Stomach (tissue), 8 donors: ENCODE measurements at regions not wholly inside any gene's neighbourhood (a gene's known extent, or its start where the extent isn't known, plus 50 kb on each side); places are given as distances from the start of the nearest gene placed in this dataset.

Experiments used
- DNase-seq, 2 donors: peaks; one replicate each; pipeline versions ENCODE4 v3.0.0 to v3.0.0-alpha.2; 2013 to 2019
- H3K27ac ChIP-seq, 5 donors: fragments of 200-600 bp in 4 of 5; sonication (generic) in 4 of 5; one replicate each; pipeline ENCODE4 v1.5.1; 2013 to 2019; ENCODE audit warnings: mild to moderate bottlenecking in 1 of 5, moderate library complexity in 1 of 5
- H3K27me3 ChIP-seq, 3 donors: fragments of 200-600 bp; sonication (generic); one replicate each; pipeline ENCODE4 v1.5.1; 2017 to 2019; ENCODE audit warnings: mixed run types in 1 of 3
- H3K36me3 ChIP-seq, 4 donors: fragments of 200-600 bp; sonication (generic); 1 replicate in 3 of 4; 2 replicates in 1 of 4; pipeline ENCODE4 v1.5.1; 2016 to 2019
- H3K4me1 ChIP-seq, 4 donors: fragments of 200-600 bp; sonication (generic); one replicate each; pipeline ENCODE4 v1.5.1; 2016 to 2019
- H3K4me3 ChIP-seq, 4 donors: fragments of 200-600 bp; sonication (generic) in 3 of 4; one replicate each; pipeline ENCODE4 v1.5.1; 2016 to 2019; ENCODE audit warnings: mild to moderate bottlenecking in 1 of 4
- H3K9me3 ChIP-seq, 4 donors: fragments of 200-600 bp; sonication (generic); one replicate each; pipeline ENCODE4 v1.5.1; 2016 to 2019
- CTCF ChIP-seq, 7 experiments: fragments of 450-650 bp in 4 of 7; fragments of 200-600 bp in 3 of 7; sonication (generic) in 3 of 7; IDR thresholded peaks; one replicate each; pipeline ENCODE4 v1.5.1; 2016 to 2019; ENCODE audit warnings: antibody characterized with exemption in 7 of 7, control low read depth in 2 of 7, mild to moderate bottlenecking in 1 of 7
- EP300 ChIP-seq: sonication (generic); formaldehyde crosslinking; IDR thresholded peaks from one replicate; pipeline ENCODE4 v1.6.1; 2017; ENCODE audit warnings: antibody characterized with exemption
- POLR2A ChIP-seq, 4 donors: fragments of 450-650 bp; IDR thresholded peaks; one replicate each; pipeline ENCODE4 v1.6.1; 2016; ENCODE audit warnings: antibody characterized with exemption in 4 of 4, control low read depth in 2 of 4, mild to moderate bottlenecking in 1 of 4, moderate library complexity in 1 of 4
- POLR2AphosphoS5 ChIP-seq, 3 donors: sonication (generic); formaldehyde crosslinking; IDR thresholded peaks; one replicate each; pipeline ENCODE4 v1.6.1; 2016; ENCODE audit warnings: antibody characterized with exemption in 3 of 3
- WGBS, 5 donors: extraction: QIAGEN DNeasy Blood & Tissue Kit in 3 of 5; methylation state at CpG; one replicate each; pipeline versions ENCODE4 v1.1.5 to v1.1.7; 2013 to 2018; 5-methylcytosine and 5-hydroxymethylcytosine counted together
- intact Hi-C: fragments of 100-400 bp; cut with DNase I; formaldehyde crosslinking; loops from one replicate; pipeline ENCODE4 v1.15.1; 2023; ENCODE audit warnings: low total_unique reads
- donor health status: healthy with polysubstance abuse.
- donor health status: Bipolar disorder and iron deficiency.
- donor health status: healthy.

GRCh38 chr14:96953875-96954185, 156.6 kb downstream of the VRK1 start:
- TF ChIP-seq CTCF (IDR thresholded peaks at IDR 0.05): no peak
- no peak for TF ChIP-seq EP300
- no peak for TF ChIP-seq POLR2AphosphoS5 (IDR thresholded peaks at IDR 0.05)
- no peak for TF ChIP-seq POLR2A (IDR thresholded peaks at IDR 0.05)
- intact Hi-C loops: no loop called here
- Histone ChIP-seq H3K36me3 (no peaks in the 10 kb centered on the region), H3K4me1 (no peaks in the 10 kb centered on the region), H3K9me3 (no peaks in the 10 kb centered on the region), H3K27ac (no peak overlapping the region), H3K4me3 (no peak overlapping the region), H3K27me3 (peaks cover 0 to 5% (median 0%) of the 10 kb centered on the region in 3 donors)
- DNase-seq: no peak
- 38 to 62% (median 55%) methylated on average over 2 to 3 of the region's 3 CpGs for WGBS, 5 donors

- intact Hi-C loops: no loop called here
- peaks cover 0 to 5% (median 0%) of the 10 kb centered on the region in 3 donors for H3K27me3 ChIP-seq
- no peak overlapping the region for H3K27ac ChIP-seq
- DNase-seq: no peak
- peaks cover 0 to 22% (median 6%) of the 10 kb centered on the region in 4 donors for H3K9me3 ChIP-seq
- no peaks in the 10 kb centered on the region for H3K4me1 ChIP-seq
- WGBS, 5 donors: 84 to 91% (median 85%) methylated on average over 10 of the region's 10 CpGs
- no peaks in the 10 kb centered on the region for H3K36me3 ChIP-seq
- TF ChIP-seq POLR2AphosphoS5 (IDR thresholded peaks at IDR 0.05) (no peak), EP300 (no peak), POLR2A (IDR thresholded peaks at IDR 0.05) (no peak), CTCF (IDR thresholded peaks at IDR 0.05) (no peak)
- H3K4me3 ChIP-seq: no peak overlapping the region
Measured at GRCh38 chr14:96956464-96957239, 159.5 kb downstream of the VRK1 start.

- Histone ChIP-seq H3K36me3 (no peaks in the 10 kb centered on the region), H3K27me3 (peaks cover 0 to 5% (median 0%) of the 10 kb centered on the region in 3 donors), H3K4me3 (no peak overlapping the region), H3K27ac (no peak overlapping the region), H3K9me3 (peaks cover 0 to 32% (median 13%) of the 10 kb centered on the region in 4 donors), H3K4me1 (no peaks in the 10 kb centered on the region)
- intact Hi-C loops: no loop called here
- DNase-seq: no peak
- WGBS, 5 donors: 91 to 95% (median 94%) methylated on average over 11 of the region's 11 CpGs
- no peak for TF ChIP-seq CTCF (IDR thresholded peaks at IDR 0.05)
Measured at GRCh38 chr14:96958057-96958456, 160.9 kb downstream of the VRK1 start.

GRCh38 chr14:96959992-96960391, 162.8 kb downstream of the VRK1 start:
- Histone ChIP-seq H3K4me3 (no peak overlapping the region), H3K27me3 (peaks cover 0 to 5% (median 0%) of the 10 kb centered on the region in 3 donors), H3K4me1 (no peaks in the 10 kb centered on the region), H3K9me3 (peaks cover 0 to 40% (median 20%) of the 10 kb centered on the region in 4 donors), H3K36me3 (no peaks in the 10 kb centered on the region), H3K27ac (no peak overlapping the region)
- intact Hi-C loops: no loop called here
- TF ChIP-seq CTCF (IDR thresholded peaks at IDR 0.05) (no peak), POLR2A (IDR thresholded peaks at IDR 0.05) (no peak), EP300 (no peak), POLR2AphosphoS5 (IDR thresholded peaks at IDR 0.05) (no peak)
- no peak for DNase-seq
- 0 to 44% (median 0%) methylated on average over 1 of the region's 1 CpG; no CpG with 5 or more reads in 1 of the 5 donors for WGBS, 5 donors
